SJCRH30 (cell line): ENCODE measurements at regions not wholly inside any gene's neighbourhood (a gene's known extent, or its start where the extent isn't known, plus 50 kb on each side); places are given as distances from the start of the nearest gene placed in this dataset.
A peak's percentile ranks its signal among the peaks of the same experiment; 100 is the strongest.
"Not testable (repeated sequence)": the region's sequence is repeated elsewhere in the genome, so short reads cannot be mapped to it uniquely, and the experiment has no call there.

Experiments
- DNase-seq, 2 experiments: peaks; one replicate each; pipeline ENCODE4 v3.0.0-alpha.2; 2015 to 2020
- H3K27ac ChIP-seq: fragments of 250-450 bp; sonication (Bioruptor Pico); 2 replicates; pipeline ENCODE4 v1.5.1; 2020; ENCODE audit warnings: mild to moderate bottlenecking, moderate library complexity
- H3K27me3 ChIP-seq: fragments of 250-450 bp; sonication (Bioruptor Pico); 2 replicates; pipeline ENCODE4 v1.5.1; 2020; ENCODE audit warnings: mild to moderate bottlenecking, moderate library complexity
- H3K36me3 ChIP-seq: fragments of 250-450 bp; sonication (Bioruptor Pico); 2 replicates; pipeline ENCODE4 v1.5.1; 2020; ENCODE audit warnings: mild to moderate bottlenecking, moderate library complexity
- H3K4me1 ChIP-seq: fragments of 250-450 bp; sonication (Bioruptor Pico); 2 replicates; pipeline ENCODE4 v1.5.1; 2020; ENCODE audit warnings: mild to moderate bottlenecking, moderate library complexity
- H3K4me3 ChIP-seq: fragments of 250-450 bp; sonication (Bioruptor Pico); 2 replicates; pipeline ENCODE4 v1.5.1; 2020; ENCODE audit warnings: mild to moderate bottlenecking, moderate library complexity
- H3K9me3 ChIP-seq: fragments of 250-450 bp; sonication (Bioruptor Pico); replicated peaks from 2 replicates; pipeline ENCODE4 v1.5.1; 2020; ENCODE audit warnings: mild to moderate bottlenecking, moderate library complexity

GRCh38 chr1:78301141-78301540 is 189.6 kb upstream of the PTGFR start:
- H3K36me3 ChIP-seq, result no peaks in the 10 kb centered on the region
- H3K27me3 ChIP-seq, result no peaks in the 10 kb centered on the region; the same call in 1 of the 2 replicates
- no peak overlapping the region for H3K4me3 ChIP-seq
- H3K9me3 ChIP-seq, result no peaks in the 10 kb centered on the region
- DNase-seq, result no peak
- H3K27ac ChIP-seq, result no peak overlapping the region
- no peaks in the 10 kb centered on the region for H3K4me1 ChIP-seq

- DNase-seq, result no peak
- Histone ChIP-seq H3K4me1 (no peaks in the 10 kb centered on the region), H3K27ac (no peak overlapping the region), H3K9me3 (no peaks in the 10 kb centered on the region), H3K27me3 (no peaks in the 10 kb centered on the region; the same call in 1 of the 2 replicates), H3K4me3 (no peak overlapping the region), H3K36me3 (no peaks in the 10 kb centered on the region)
Measured at GRCh38 chr1:78303620-78304019, 187.2 kb upstream of the PTGFR start.

GRCh38 chr1:78304341-78304740 is 186.4 kb upstream of the PTGFR start:
- H3K36me3 ChIP-seq, result no peaks in the 10 kb centered on the region
- no peak for DNase-seq
- H3K27me3 ChIP-seq, result no peaks in the 10 kb centered on the region; the same call in 1 of the 2 replicates
- no peak overlapping the region for H3K27ac ChIP-seq
- H3K4me1 ChIP-seq, result no peaks in the 10 kb centered on the region
- no peaks in the 10 kb centered on the region for H3K9me3 ChIP-seq
- no peak overlapping the region for H3K4me3 ChIP-seq

GRCh38 chr1:78304761-78305160 is 186.0 kb upstream of the PTGFR start:
- Histone ChIP-seq H3K27me3 (no peaks in the 10 kb centered on the region; the same call in 1 of the 2 replicates), H3K4me3 (no peak overlapping the region), H3K9me3 (no peaks in the 10 kb centered on the region), H3K27ac (no peak overlapping the region), H3K4me1 (no peaks in the 10 kb centered on the region), H3K36me3 (no peaks in the 10 kb centered on the region)
- DNase-seq, result no peak

- not testable (repeated sequence) for DNase-seq, H3K36me3 ChIP-seq, H3K4me1 ChIP-seq, H3K4me3 ChIP-seq, H3K27ac ChIP-seq, H3K9me3 ChIP-seq, H3K27me3 ChIP-seq
Measured at GRCh38 chr1:78310261-78310660, 180.5 kb upstream of the PTGFR start.

- no peak for DNase-seq
- H3K27me3 ChIP-seq, result no peaks in the 10 kb centered on the region
- H3K27ac ChIP-seq, result no peak overlapping the region
- H3K4me1 ChIP-seq, result no peaks in the 10 kb centered on the region
- no peaks in the 10 kb centered on the region for H3K9me3 ChIP-seq
- H3K36me3 ChIP-seq, result no peaks in the 10 kb centered on the region
- H3K4me3 ChIP-seq, result no peak overlapping the region
Measured at GRCh38 chr1:78318011-78318410, 172.8 kb upstream of the PTGFR start.

- DNase-seq, result no peak
- no peak overlapping the region for H3K4me3 ChIP-seq
- no peaks in the 10 kb centered on the region for H3K9me3 ChIP-seq
- H3K27me3 ChIP-seq, result no peaks in the 10 kb centered on the region
- no peaks in the 10 kb centered on the region for H3K4me1 ChIP-seq
- no peak overlapping the region for H3K27ac ChIP-seq
- no peaks in the 10 kb centered on the region for H3K36me3 ChIP-seq
Measured at GRCh38 chr1:78319603-78320002, 171.2 kb upstream of the PTGFR start.

GRCh38 chr1:78322928-78323680 is 167.7 kb upstream of the PTGFR start:
- Histone ChIP-seq H3K27me3 (no peaks in the 10 kb centered on the region), H3K4me1 (no peaks in the 10 kb centered on the region), H3K36me3 (no peaks in the 10 kb centered on the region), H3K4me3 (no peak overlapping the region), H3K27ac (no peak overlapping the region), H3K9me3 (no peaks in the 10 kb centered on the region)
- no peak for DNase-seq

GRCh38 chr1:78325293-78325692 is 165.5 kb upstream of the PTGFR start:
- H3K36me3 ChIP-seq, result no peaks in the 10 kb centered on the region
- H3K9me3 ChIP-seq, result no peaks in the 10 kb centered on the region
- no peak for DNase-seq
- no peaks in the 10 kb centered on the region for H3K4me1 ChIP-seq
- no peak overlapping the region for H3K4me3 ChIP-seq
- H3K27me3 ChIP-seq, result no peaks in the 10 kb centered on the region
- H3K27ac ChIP-seq, result no peak overlapping the region

- Histone ChIP-seq H3K4me3 (no peak overlapping the region), H3K27ac (no peak overlapping the region), H3K36me3 (no peaks in the 10 kb centered on the region), H3K27me3 (no peaks in the 10 kb centered on the region), H3K9me3 (no peaks in the 10 kb centered on the region), H3K4me1 (no peaks in the 10 kb centered on the region)
- no peak for DNase-seq
Measured at GRCh38 chr1:78329475-78329874, 161.3 kb upstream of the PTGFR start.

GRCh38 chr1:78331799-78332198 is 159.0 kb upstream of the PTGFR start:
- no peaks in the 10 kb centered on the region for H3K4me1 ChIP-seq
- no peaks in the 10 kb centered on the region for H3K27me3 ChIP-seq
- no peak overlapping the region for H3K27ac ChIP-seq
- H3K4me3 ChIP-seq, result no peak overlapping the region
- DNase-seq, result no peak
- H3K36me3 ChIP-seq, result no peaks in the 10 kb centered on the region
- no peaks in the 10 kb centered on the region for H3K9me3 ChIP-seq

- Histone ChIP-seq H3K4me3 (no peak overlapping the region), H3K9me3 (no peaks in the 10 kb centered on the region), H3K27ac (no peak overlapping the region), H3K4me1 (no peaks in the 10 kb centered on the region), H3K27me3 (no peaks in the 10 kb centered on the region), H3K36me3 (no peaks in the 10 kb centered on the region)
- DNase-seq, result peak; percentile 3 to 37
Measured at GRCh38 chr1:78333502-78333901, 157.3 kb upstream of the PTGFR start.

GRCh38 chr1:78334114-78334513 is 156.7 kb upstream of the PTGFR start:
- no peaks in the 10 kb centered on the region for H3K4me1 ChIP-seq
- H3K4me3 ChIP-seq, result no peak overlapping the region
- no peaks in the 10 kb centered on the region for H3K9me3 ChIP-seq
- H3K36me3 ChIP-seq, result no peaks in the 10 kb centered on the region
- H3K27ac ChIP-seq, result no peak overlapping the region
- no peak for DNase-seq
- H3K27me3 ChIP-seq, result no peaks in the 10 kb centered on the region

- H3K4me3 ChIP-seq, result no peak overlapping the region
- H3K4me1 ChIP-seq, result no peaks in the 10 kb centered on the region
- H3K27me3 ChIP-seq, result no peaks in the 10 kb centered on the region
- no peak for DNase-seq
- no peak overlapping the region for H3K27ac ChIP-seq
- no peaks in the 10 kb centered on the region for H3K9me3 ChIP-seq
- no peaks in the 10 kb centered on the region for H3K36me3 ChIP-seq
Measured at GRCh38 chr1:78334952-78335351, 155.8 kb upstream of the PTGFR start.

GRCh38 chr1:78336751-78337150 is 154.0 kb upstream of the PTGFR start:
- H3K36me3 ChIP-seq, DNase-seq, H3K4me1 ChIP-seq, H3K9me3 ChIP-seq, H3K27me3 ChIP-seq, H3K4me3 ChIP-seq, H3K27ac ChIP-seq: not testable (repeated sequence)

- DNase-seq, result no peak
- Histone ChIP-seq H3K27me3 (no peaks in the 10 kb centered on the region), H3K27ac (no peak overlapping the region), H3K36me3 (no peaks in the 10 kb centered on the region), H3K9me3 (no peaks in the 10 kb centered on the region), H3K4me3 (no peak overlapping the region), H3K4me1 (no peaks in the 10 kb centered on the region)
Measured at GRCh38 chr1:78339490-78339889, 151.3 kb upstream of the PTGFR start.
